ENCODE measurements at regions not wholly inside any gene's neighbourhood (a gene's known extent, or its start where the extent isn't known, plus 50 kb on each side); places are given as distances from the start of the nearest gene placed in this dataset.
A peak's percentile ranks its signal among the peaks of the same experiment; 100 is the strongest.
"Not testable (repeated sequence)": the region's sequence is repeated elsewhere in the genome, so short reads cannot be mapped to it uniquely, and the experiment has no call there.

- no peak for DNase-seq (ENCODE audit: low spot score)
Observed at GRCh38 chr4:130814896-130815295, 1718.9 kb downstream of the C4orf33 start.

- DNase-seq (ENCODE audit: low spot score) = no peak
Observed at GRCh38 chr4:130820448-130820847, 1724.5 kb downstream of the C4orf33 start.

DNA sequence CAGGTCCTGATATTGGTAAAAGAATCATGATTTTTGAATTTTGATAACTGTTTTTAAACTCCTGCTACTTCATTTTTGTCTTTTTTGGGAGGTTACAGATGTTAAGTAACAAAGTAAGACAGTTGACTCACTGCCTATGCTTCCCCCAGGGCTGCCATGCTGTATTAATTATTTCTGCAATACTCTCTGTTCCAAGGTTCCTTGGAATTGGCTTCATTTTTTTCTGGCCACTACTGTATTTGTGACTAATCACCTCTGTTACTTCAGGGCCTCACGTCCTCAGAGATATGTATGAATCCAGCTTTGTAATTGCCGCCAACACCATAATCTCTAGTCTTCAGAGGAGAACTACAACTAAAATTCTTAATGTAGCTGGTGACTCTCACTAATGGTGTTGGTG lies 1729.3 kb downstream of the C4orf33 start:
- no peak for DNase-seq (ENCODE audit: low spot score)

DNA sequence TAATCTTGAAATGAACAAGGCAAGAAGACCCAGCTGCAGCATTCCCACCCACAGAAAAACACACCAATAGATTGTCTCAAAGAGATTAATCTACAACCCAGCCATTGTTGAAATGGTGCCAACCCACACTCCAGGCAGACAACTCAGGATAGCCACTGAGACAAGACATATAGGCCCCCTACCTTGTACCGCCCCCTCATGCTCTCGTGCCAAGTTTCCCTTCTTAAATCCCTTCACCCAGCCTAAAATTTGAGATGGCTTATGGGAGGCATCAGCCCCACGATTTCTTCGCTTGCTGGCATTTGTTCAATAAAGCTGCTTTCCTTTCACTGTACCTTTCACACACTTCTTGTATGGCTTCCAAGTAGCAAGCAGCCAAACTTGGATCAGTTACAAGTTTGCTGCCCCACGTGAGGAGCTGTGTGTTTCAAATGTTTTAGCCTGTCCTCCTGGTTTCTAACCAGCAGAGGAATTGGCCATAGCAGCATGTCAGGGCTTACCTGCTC lies 1754.1 kb downstream of the C4orf33 start:
- no peak for DNase-seq (ENCODE audit: low spot score)

DNA sequence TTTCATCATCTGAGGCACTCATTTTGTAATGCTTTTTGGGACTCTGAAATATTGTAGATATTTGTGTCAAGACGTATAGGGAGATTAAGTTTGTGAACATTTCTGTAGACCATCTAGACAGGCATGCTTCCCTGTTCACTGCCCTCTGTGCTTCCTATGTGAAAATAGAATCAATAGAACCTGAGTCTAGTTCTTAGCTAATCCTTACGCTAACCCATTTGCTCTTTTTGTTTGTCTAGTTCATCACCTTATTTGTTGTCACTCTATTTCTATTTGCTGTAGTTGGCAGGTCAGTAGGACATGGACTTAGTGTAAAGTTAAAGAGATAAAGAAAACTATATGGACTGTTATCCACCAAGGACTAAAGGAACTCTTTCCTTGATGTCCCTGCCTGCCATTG lies 1755.2 kb downstream of the C4orf33 start:
- no peak for DNase-seq (ENCODE audit: low spot score)

DNA sequence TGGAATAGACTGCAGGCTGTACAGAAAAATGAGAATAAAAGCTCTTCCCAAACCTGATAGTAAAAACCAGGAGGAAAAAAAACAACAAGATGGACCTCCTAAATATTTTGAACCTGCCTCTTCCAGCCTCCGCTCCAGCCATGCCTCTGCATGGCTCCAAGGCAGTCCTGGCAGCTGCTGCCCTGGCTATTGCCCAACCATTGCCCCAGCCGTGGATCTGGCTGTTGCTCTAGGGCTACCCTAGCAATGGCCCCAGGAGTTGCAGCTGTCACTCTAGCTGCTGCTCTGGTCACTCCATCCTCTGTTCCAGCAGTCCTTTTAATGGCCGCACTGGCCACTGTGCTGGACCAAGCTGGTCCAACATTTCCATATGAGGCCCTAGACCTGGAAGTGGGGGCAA lies 1756.0 kb downstream of the C4orf33 start:
- DNase-seq (ENCODE audit: low spot score) = no peak

- no peak for DNase-seq (ENCODE audit: low spot score)
Observed at GRCh38 chr4:130855533-130855932, 1759.6 kb downstream of the C4orf33 start.

DNA sequence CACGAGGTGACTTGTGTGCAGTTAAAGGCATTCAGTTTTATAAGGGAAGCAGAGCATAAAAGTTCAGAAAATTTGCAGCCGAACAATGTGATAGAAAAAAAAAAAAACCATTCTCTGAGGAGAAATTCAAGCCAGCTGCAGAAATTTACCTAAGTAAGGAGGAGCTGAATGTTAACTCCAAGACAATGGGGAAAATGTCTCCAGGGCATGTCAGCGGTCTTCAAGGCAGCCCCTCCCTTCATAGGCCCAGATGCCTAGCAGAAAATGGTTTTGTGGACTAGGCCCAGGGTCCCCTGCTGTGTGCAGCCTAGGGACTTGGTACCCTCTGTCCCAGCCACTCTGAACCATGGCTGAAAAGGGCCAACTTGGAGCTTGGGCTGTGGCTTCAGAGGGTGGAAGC lies 1764.0 kb downstream of the C4orf33 start:
- DNase-seq (ENCODE audit: low spot score) = no peak

GRCh38 chr4:130896920-130897319 lies 1801.0 kb downstream of the C4orf33 start:
- DNase-seq (ENCODE audit: low spot score) = no peak

- no peak for DNase-seq (ENCODE audit: low spot score)
Observed at GRCh38 chr4:130901321-130901720, 1805.4 kb downstream of the C4orf33 start.

DNA sequence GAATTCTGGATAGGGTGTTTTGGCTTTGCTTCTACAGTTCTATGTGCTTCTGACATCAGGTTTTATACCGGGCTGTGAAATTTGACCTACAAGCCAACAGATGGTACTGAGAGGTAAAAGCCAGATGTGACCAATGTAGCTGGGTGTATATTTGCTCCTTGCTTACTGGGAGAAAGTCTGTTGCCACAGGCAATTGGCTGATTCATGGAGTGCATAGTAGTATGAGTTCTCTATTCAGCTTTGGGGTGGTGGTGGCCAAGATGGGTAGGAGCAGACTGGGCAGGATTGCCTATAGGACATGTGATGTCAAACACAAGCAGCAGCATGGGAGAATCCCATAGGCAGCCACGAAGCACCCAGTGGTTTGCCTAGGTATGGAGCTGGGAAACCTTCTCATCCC lies 1827.0 kb downstream of the C4orf33 start:
- no peak for DNase-seq (ENCODE audit: low spot score)

DNA sequence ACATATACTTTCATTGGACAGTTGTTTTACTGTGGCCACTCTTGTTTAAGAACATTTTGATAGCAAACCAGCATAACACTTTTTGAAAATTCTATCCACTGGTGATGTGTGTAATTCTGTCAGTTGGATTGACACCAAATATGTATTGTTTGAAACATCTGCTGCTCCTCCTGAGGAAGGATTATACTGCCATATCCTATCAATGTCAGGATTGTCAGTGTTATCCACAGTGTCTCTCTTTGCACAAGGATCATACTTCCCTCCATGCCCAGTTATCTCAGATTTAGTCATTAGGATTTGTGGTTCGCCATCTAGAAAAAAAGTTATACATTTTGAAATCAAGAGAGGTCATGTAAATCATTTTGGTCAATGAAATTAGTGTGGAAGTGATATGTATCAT lies 1859.6 kb downstream of the C4orf33 start:
- no peak for DNase-seq (ENCODE audit: low spot score)

DNA sequence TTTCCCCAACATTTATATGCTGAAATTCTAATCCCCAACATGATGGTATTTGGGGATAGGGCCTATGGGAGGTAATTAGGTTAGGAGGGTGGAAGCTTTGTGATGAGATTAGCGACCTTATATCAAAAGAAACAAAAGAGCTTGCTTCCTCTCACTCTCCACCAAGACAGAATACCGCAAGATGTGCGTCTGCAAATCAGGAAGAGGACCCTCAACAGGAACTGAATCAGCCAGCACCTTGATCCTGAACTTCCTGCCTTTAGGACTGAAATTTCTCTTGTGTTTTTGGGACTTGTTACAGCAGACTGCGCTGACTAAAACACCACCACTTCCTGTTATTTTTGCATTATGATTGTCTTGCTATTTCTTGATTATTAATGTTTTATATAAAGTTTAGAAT lies 1889.4 kb downstream of the C4orf33 start:
- DNase-seq (ENCODE audit: low spot score) = peak; percentile 0

GRCh38 chr4:130995988-130996387 lies 1900.0 kb downstream of the C4orf33 start:
- DNase-seq (ENCODE audit: low spot score) = no peak

- DNase-seq (ENCODE audit: low spot score) = no peak
Observed at GRCh38 chr4:131001371-131001770, 1905.4 kb downstream of the C4orf33 start.

DNA sequence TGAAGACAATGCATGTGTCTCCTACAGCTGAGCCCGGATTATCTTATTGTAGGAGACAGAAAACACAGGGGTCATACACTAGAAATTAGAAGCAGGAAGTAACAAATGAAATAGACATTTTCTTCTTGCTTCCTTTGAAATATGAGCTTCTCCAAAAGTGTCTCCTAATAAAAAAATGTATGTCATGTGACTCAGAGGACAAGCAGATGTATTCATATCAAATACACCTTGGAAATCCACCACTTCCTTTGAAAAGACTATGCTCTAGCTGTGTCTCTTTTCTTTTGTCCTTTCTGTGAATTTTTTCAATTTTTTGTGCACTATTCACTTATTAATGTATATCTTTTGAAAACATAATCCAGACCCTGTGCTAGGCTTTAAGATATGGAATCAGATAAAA lies 1906.2 kb downstream of the C4orf33 start:
- no peak for DNase-seq (ENCODE audit: low spot score)

GRCh38 chr4:131006388-131006787 lies 1910.4 kb downstream of the C4orf33 start:
- DNase-seq (ENCODE audit: low spot score) = no peak

- DNase-seq (ENCODE audit: low spot score) = not testable (repeated sequence)
Observed at GRCh38 chr4:131011961-131012360, 1916.0 kb downstream of the C4orf33 start.

GRCh38 chr4:131013226-131013625 lies 1917.3 kb downstream of the C4orf33 start:
- DNase-seq (ENCODE audit: low spot score) = no peak

- no peak for DNase-seq (ENCODE audit: low spot score)
Observed at GRCh38 chr4:131026771-131027170, 1930.8 kb downstream of the C4orf33 start.

DNA sequence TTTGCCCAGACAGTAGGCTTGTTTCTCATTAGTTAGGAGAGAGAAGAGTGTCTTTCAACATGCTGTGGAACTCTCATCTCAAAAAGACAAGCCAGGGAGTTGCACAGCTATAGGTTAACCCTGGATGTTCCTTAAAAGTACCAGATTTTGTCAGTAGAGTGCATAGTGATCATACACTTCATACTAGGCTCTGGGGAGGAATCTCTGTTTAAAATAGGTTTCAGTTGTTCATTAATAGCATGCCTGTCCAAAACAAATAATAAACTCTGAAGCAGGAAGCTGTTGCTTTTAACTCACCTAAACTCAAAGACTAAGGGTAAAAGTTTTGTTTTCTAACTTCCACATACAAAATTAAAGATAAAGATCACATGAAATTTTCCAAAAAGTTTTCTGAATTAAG lies 1948.4 kb downstream of the C4orf33 start:
- no peak for DNase-seq (ENCODE audit: low spot score)

DNA sequence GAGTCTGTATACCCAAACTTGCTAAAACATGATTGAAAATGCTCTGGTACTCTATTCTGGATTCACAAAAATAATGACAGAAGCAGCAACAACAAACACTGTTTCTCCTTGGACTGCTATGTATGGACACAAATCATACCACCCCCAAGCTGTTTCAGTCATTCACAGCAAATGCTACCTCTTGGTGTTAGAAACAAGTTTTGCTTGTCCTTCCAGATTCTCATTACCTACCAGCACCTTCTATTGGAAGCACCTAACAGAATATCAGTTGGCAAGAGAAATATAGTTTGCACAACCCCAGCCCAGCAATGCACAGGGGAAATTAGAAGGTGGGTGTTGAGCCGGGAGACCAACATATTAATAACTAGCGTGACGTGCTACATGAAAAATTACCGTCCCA lies 1950.9 kb downstream of the C4orf33 start:
- no peak for DNase-seq (ENCODE audit: low spot score)

DNA sequence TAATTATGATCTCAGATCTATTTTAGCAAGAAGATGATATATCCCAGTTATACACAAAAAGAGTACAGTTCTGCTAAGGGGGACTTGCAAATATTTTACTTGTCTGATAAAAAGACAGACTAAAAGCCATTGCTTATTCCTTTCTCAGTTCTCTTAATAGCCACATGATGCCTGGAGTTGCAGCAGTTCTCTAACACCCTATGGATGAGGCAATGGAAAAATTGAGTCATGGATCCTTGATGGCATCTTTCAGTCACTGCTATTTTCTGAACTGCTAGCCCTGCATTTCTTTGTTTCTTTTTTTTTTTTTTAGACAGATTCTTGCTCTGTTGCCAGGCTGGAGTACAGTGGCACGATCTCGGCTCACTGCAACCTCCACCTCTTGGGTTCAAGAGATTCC lies 1956.7 kb downstream of the C4orf33 start:
- no peak for DNase-seq (ENCODE audit: low spot score)

GRCh38 chr4:131054489-131055019 lies 1958.6 kb downstream of the C4orf33 start:
- no peak for DNase-seq (ENCODE audit: low spot score)

DNA sequence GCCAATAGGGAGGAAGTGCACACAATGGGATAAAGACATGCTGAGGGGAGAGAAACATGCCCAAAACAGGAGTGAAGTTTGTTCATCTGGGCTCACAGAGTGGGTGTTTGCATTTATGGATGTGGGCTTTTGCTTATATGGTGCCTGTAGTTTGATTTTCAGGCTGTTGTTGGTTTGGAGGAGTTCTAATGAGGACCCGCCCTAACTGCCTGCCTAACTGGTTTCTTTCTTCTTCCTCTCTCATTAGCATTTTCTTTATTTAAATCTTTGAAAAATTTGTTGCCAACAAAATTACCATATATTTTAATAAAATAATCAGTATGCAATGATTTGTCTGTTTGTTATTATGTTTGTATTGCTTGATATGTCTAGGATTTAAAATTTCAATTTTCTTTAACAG lies 1965.8 kb downstream of the C4orf33 start:
- no peak for DNase-seq (ENCODE audit: low spot score)
